Stimulated activated CD4-positive, alpha-beta T cell treated with anti-CD3 and anti-CD28 coated beads, Interleukin-2, amount 100 ng/mL, for 24 hours (primary cell): ENCODE measurements at regions not wholly inside any gene's neighbourhood (a gene's known extent, or its start where the extent isn't known, plus 50 kb on each side); places are given as distances from the start of the nearest gene placed in this dataset.
"Not testable (repeated sequence)": the region's sequence is repeated elsewhere in the genome, so short reads cannot be mapped to it uniquely, and the experiment has no call there.

Experiments
- DNase-seq, 2 donors: peaks; one replicate each; pipeline ENCODE4 v3.0.0-alpha.2; 2020

DNA sequence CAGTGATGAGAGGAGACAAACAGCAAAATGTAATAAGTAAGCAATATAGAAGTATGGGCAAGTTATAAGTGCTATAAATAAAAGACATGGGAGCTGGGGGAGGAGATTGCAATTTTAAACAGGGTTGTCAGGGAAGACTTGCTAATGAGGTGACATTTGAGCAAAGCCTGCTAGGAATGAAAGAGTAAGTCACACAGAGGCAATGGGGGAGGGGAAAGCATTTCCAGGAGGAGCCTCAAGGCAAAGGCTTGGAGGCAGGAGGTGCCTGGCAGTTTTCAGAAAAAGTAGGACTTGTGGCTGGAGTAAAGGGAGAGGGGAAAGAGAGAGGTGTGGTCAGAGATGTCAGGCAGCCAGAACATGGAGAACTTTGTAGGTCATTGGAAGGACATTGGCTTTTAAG is 124.4 kb upstream of the NMUR2 start:
- DNase-seq, result no peak

DNA sequence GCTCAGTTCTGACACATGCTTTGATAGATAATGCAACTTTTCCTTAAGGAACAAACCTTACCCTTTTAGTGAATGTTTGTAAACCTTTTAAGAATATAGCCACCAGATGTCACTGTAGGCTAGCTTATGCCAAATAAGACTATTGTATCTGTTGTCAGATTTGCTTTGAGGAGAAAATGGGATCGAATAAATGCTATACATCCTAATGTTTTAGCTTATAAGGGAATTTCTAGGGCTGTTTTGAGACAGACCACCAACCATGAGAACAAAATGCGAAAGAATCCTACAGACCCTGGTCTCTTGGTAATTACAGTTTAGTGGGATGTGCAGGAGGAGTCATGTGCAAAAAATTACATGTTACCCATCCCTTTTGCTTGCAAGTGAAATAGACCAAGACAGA is 127.6 kb upstream of the NMUR2 start:
- DNase-seq, result no peak

DNA sequence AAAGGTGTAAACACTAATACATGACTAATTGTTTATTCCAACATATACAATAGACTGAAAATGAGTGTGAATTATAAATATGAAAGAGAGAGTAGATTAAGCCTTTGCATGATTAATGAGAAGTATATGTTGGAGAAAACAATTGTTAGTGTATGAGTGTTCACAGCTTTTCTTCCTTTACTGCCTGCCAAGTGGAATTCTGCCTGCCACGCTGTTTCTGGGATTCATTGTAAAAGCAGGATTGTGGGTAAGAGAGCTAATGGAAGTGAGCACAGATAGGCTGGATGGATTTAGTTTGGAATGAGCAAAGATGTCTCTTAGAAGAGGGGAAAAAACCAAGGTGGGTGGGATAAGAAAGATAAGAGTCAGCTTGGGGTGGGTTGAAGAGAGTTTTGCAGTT is 129.6 kb upstream of the NMUR2 start:
- no peak for DNase-seq

DNA sequence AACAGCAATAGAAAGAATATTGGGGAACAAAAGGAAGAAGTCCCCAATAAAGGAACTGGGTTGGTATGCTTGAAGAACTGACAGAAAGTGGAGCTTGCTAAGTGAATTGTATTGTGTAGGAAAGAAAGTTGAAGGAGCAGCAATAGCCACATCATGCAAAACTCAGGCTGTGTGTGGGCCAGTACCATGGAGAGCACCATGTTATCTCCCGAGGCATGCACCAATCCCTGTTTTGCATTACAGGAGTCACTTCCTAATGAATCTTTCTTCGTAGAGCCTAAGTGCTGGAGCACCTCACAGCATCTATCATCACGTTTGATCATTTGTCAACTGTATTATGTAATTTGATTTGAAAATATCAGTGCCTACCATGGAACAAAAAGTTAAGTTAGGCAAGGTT is 137.7 kb upstream of the NMUR2 start:
- no peak for DNase-seq

DNA sequence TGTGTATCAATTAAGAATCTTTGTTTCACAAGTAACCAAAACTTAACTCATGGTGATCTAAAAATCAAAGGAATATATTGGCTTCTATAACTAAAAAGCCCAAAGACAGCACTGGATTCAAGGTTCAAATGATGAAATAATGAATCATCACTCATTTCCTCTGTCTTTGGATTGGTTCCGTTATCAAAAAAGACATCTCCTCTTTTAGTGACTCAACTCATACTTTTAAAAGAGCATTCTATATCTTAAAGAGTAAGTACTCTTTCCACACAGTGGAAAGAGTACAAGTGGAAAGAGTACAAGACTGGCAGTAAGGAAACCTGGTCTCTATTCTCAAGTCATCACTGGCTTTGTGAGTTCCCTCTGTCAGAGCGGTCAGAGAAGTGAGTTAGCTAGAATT is 141.4 kb upstream of the NMUR2 start:
- DNase-seq, result no peak

DNA sequence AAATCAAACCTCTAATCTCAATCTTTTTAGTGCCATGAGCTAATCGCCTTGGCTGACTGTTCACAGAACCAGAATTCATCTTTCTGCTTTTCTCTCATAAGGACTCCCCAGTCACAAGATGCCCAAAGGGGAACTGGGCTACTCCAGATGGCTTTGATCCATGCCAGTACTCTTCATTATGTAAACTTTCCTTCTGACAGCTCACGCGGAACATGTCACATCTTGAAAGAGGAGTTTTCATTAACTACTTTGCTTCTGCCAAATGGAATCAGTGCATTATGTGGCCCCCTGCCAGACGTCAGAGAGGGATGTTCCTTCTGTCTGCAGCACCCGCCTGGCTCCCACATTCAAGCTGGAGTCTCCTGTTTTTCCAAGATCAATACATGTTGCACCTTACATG is 142.1 kb upstream of the NMUR2 start:
- no peak for DNase-seq

DNA sequence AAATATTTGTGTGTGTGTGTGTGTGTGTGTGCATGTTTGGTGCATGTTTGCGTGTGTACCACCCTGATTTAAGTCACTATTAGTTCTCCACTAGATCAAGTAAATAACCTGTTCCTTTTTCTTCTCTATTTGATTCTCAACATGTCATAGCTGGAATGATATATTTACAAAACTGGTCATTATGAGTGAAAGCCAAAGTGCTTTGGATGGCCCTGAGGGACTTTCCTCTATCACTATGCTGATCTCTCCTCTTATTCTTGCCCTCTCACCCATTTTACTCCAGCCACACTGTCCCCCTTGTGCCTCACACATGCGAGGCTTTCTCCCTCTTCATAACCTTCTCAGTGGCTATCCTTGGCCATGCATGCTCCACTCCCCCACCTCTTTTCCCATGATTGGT is 144.6 kb upstream of the NMUR2 start:
- DNase-seq, result no peak

DNA sequence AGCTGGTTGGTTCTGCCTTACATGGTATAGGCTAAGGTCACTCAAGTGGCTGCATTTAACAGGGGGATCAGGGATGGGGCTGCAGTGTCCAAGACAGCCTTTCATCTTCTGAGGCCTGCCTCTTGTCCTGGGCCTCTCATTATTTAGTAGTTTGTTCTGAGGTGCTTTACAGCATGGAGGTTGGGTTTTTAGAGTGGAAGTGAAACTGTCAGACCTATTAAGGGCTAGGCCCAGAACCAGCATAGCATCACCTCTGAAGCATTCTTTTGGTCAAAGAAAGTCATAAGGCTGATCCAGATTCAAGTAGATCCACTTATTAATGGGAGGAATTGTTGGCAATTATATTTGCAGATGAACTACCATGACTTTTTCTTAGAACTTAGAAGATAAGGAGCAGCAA is 146.0 kb upstream of the NMUR2 start:
- DNase-seq, result no peak

DNA sequence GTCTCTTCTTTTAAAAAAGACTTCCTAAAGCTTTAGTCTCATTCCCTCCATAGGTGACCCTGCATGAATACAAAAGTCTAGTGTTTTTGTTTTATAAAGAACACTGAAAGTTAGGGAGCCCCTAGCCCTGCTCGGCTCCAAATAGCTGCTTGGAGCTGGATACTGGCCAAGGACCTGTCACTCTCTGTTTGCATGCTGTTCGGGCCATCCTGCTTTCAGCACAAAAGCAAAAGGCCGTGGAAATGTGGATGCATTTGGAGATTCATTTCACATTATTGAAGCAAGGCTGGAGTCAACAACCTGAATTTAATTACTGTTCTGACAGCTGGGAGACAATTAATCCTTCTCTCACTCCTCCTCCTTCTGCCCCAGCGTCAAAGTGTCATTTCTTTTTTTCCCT is 151.7 kb upstream of the NMUR2 start:
- no peak for DNase-seq

DNA sequence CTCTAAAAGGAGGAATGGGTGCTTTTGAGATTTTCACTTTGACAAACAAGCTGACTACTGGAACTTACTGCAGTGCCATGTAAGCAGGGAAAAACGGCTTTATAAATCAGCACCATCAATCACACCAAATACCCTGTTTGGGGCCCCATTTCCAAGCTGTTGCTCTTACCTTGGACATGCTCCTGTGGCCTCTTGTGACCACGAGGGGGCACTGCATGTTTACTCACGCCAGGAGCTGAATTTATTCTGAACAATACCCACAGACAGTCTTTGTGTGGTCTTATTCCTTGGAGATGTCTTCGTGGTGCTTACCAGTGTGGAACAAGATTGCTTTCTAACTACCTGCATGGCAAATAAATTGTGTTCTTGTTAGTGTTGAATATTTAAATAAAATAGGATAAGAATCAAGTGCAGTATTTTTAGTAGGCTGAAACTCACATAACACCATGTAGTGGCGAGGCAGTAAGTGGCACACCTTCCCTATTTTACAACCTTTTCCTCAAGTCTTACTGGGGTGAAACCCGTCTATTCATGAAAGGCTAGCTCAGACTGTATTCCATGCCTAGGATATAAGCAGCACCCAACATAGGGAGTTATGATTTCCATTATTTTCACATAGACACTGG is 155.5 kb upstream of the NMUR2 start:
- peak; percentile 37 to 58 for DNase-seq

DNA sequence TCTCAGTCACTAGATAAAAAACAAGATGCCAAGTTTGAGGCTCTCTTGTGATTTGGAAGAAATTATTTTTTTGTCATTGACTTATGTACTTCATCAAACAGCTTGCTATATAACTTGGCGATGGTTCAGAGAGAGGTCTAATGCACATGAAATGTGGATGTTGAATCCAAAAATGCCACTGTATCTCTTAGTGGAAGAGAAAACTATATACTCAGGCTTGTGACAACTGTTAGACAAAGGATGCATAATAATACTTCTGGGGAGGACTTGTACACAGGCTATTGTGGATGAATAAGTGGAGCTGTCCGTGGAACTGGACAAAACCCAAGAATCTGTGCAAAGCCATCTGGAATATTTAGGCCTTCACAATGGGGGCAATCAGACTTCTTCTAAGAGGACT is 162.9 kb upstream of the NMUR2 start:
- no peak for DNase-seq

DNA sequence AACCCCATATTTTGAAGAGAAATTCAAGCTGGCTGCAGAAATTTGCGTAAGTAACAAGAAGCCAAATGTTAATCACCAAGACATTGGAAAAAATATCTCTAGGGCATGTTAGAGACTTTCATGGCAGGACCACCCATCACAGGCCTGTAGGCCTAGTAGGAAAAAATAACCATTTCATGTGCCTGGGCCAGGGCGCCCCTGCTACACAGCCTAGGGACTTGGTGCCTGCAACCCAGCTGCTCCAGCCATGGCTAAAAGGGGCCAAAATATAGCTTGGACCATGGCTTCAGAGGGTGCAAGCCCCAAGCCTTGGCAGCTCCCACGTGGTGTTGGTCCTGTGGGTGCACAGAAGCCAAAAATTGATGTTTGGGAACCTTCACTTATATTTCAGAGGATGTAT is 167.7 kb upstream of the NMUR2 start:
- DNase-seq, result no peak

DNA sequence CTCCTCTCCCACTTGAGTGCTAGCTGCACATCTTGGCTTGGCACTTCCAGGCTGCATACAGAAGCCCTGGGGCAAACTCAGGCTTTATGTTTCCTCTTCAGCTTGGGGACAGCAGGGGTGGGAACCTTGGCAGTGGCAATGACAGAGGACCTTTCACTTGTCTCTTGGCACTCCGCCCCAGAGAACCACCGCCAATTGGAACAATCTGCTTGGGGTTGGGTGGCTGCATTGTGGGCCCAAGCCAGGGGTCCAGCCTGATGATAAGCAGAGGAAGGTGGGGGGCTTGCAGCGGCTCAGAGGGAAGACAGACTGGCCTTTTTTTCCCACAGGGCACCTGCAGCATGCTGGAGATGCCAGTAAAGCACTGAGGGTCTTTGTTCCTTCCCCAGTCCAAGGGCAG is 179.0 kb upstream of the NMUR2 start:
- DNase-seq, result no peak

DNA sequence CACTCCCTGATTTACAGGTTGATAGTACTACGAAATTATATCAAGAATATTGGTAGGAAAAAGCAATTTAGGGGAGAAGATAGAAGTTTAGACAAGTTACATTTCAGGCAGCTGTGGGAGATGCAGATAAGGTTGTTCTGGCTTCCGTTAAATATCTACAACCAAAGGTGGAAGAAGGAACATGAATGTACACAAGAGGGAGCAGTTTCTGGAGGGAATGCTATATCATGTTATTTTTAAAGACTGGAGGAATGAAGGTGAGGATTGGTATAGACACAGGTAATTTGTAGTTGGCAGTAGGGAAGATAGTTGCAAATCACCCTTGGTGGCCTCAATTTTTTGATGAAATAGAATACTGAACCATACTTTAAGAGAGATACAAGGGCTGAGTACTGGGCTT is 187.3 kb upstream of the NMUR2 start:
- DNase-seq, result no peak

DNA sequence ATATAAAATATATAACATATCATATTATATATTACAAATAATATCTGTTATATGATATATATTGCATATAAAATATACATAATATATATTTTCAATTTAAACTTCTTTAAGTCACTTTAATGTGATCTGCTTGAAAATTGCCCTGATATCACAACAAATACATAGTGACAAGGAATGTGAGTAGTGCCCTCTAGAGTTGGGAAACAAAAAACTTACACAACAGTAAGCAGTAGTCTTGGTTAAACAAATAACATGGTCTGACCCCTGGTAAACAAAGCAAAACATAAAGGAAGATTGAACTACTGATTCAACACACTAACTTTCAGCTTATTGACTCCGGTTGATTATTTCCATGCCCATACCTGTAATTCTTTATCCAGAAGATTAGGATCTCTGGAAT is 188.3 kb upstream of the NMUR2 start:
- no peak for DNase-seq

DNA sequence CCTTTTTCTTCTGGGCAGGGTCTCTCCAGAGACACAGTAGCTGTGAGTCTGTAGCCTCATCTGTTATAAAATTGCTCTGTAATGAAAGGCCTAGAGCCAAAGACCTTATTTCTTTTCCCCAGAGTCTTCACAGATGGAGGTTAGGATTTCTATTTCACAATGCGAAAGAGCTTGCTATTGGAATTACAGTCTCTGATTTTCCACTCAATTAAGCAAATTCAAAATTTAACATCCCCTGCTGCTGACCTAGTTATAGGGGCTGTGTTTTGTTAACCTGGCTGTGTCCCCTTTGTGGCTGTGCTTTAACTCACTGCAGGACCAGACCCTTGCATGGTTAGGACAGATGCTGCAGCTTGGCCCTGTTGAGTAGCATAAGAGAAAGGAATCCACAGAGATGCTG is 190.3 kb upstream of the NMUR2 start:
- no peak for DNase-seq

DNA sequence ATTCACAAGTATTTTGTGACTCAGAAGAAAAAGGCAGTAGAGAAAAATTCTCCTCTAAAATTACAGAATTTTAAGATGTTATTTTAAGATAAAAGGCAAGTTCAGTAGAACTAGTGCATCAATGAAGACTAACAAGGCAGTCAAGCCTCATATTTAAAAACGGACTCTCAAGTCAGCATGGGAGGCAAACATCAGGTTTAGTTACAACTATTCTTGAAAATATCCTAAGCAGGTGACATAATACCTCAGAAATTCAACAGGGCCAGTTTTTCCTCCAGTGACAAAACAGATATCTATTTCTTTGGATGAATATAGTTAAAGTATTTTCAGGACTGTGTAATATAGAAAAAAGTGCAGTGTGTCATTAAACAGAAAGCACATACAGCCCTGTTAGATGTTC is 194.0 kb upstream of the NMUR2 start:
- no peak for DNase-seq

DNA sequence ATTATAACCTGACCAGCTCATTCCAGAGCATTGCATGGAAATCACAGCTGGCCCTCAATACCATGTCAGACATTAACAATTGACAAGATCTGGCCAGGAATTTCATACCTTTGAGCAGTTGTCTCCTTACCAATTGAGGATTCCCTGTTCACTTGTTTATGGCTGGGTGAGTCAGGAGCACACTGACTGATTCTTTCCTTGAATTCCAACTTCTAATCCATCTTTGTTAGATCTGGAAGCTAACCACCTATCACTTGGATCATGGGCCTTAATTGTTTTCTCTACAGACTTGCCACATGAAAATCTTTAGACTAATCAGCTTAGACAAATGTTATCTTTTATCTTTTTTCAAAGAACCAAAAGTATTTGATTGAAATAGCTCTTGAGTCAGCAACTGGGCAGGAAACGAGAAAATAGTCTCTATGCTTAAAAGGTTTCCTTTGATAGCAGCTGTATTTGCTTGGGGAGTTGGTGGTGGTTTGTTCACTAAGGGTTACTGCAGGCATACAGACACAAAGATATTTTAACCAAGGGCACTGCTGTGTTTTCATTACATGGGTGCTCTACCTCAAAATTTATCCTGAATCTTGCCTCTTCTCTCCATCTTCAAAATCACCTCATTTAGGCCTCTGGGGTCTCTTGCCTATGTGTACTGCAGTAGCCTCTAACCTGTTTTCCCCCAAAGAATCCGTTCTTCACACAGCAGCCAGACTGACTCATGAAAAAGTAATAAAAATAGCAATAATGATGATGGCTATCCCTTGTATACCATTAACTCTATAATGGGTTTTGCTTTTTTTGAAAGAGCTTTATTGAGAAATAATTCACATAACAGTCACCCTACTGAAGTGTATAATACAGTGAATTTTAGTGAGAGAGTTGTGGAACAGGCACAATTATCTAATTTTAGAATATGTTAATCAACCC is 197.0 kb upstream of the NMUR2 start:
- DNase-seq, result no peak

DNA sequence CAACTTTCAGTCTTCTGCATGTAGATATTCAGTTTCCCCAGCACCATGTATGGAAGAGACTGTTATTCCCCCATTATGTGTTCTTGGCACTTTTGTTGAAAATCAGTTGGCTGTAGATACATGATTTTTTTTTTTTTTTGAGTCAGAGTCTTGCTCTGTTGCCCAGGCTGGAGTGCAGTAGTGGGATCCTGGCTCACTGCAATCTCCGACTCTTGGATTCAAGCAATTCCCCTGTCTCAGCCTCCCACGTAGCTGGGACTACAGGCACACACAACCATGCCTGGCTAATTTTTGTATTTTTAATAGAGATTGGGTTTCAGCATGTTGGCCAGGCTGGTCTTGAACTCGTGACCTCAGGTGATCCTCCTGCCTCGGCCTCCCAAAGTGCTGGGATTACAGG is 201.0 kb upstream of the NMUR2 start:
- DNase-seq, result not testable (repeated sequence)

DNA sequence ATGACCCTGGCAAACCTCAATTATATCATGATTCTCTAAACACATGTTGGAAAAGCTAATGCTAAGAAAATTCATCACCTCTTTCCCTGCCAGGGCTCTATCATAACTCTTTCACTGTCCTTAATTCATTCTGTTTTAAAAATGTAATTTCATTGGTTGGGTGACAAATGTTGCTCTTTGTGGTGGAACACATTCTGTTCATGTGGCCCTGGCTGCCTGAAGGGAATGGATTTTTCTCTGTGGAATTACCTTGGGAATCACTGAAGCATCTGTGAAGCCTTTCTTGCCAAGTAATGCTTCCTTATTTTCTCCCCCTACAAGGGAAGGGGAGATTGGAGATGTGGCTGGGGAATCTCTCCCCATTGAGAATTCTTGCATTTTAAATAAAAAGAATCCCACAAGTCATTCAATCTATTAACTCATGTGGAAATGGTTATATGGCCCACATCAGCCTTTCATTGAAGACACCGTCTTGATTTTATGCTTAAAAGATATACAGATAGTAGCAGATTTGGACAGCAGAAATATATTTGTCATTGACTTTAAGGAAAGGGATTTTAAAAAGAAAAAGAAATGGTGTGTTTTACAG is 201.8 kb upstream of the NMUR2 start:
- DNase-seq, result no peak

DNA sequence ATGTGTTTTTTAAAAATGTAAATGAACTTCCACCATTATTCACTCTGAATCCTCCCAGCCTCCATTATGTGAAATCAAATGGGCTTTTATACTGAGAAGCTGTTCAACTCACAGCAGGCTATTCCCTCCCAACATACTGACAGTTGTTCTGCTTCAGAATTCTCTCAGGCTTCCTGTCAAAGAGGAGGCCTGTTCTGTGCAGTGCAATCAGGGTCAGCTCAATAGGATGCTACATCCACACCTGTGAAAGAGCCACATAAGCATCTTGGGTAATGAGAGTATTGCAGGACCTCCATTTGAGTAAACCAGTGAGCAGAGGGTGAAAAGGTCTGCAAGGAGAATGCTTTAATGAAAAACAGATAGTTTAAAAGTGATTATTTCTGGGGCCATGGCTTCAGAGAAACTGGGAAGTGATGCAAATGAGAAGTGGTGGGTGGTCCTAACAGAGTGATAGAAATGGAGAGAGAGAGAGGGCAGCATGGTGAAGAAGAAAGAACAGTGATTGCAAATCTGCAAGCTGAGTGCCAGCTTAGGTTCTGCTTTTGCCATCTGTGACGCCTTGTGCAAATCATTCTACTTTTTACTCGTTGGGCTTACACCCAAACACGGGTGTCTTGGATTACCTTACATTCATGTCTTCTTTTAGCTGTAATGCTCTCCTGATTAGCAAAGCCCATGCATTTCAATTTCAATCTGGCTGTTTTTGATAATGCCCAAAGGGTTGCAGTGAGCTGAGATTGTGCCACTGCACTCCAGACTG is 202.5 kb upstream of the NMUR2 start:
- DNase-seq, result no peak

DNA sequence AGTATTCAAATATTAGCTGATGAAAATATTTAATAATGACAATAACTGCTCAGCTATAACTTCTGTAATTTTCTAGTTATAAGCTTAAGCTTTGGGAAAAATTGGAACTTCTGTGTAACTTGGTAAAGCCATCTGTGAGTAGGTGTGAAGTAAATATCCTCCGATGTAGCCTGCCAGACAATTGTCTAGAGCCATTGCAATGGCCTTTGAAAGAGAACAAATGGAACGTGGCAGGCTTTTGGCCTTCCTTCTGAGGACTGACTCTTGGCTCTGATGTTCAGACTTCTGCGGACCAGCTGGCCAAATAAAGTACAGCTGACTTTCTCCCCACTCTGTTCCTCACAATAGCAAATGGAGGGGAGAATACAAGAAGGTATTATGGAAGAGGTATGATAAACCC is 203.4 kb upstream of the NMUR2 start:
- no peak for DNase-seq

DNA sequence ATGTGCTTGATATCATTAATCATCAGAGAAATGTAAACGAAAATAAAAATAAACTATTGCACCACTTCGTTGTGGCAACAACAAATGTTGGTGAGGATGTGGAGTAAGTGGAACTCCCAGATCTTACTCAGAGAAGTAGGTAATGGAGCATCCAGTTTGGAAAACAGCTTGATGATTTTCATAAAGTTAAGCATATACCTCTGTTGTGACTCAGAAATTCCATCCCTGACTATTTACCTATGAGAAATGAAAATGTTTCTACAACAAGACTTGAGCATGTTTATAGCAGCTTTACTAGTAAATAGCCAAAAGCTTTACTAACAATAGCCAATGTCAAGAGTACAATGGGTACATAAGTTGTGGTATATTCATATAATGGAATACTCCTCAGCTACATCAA is 214.7 kb upstream of the NMUR2 start:
- DNase-seq, result no peak

DNA sequence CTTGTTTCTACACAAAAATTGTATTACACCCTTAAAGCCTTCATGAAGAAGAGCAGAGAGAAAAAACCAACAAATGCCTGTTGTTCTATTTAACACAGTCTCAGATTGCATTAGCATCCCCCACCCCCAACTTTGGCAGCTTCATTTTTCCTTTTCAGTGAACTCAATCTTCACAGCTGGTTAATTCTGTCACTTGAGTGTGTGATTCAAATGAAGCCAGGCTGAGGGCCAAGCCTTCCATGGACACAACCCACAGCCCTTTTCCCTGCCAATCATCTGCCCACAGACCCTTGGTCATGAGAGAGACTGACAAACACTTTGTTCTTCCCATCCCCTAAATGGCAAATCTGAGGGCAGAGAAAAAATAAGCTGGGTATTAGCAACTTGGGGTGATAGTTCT is 217.5 kb upstream of the NMUR2 start:
- DNase-seq, result no peak
